ENCODE measurements at regions not wholly inside any gene's neighbourhood (a gene's known extent, or its start where the extent isn't known, plus 50 kb on each side); places are given as distances from the start of the nearest gene placed in this dataset.

- 73 to 76% methylated on average over 30 of the region's 30 CpGs for WGBS, 2 donors
- Histone ChIP-seq H3K4me1 (no peaks in the 10 kb centered on the region), H3K9me3 (no peaks in the 10 kb centered on the region), H3K27ac (no peak overlapping the region), H3K36me3 (ENCODE audit: low read depth, missing control alignments) (no peaks in the 10 kb centered on the region), H3K27me3 (no peaks in the 10 kb centered on the region), H3K4me3 (no peak overlapping the region)
- intact Hi-C loops (cut with DNase I; ENCODE audit: low total_unique reads) = no loop called here
- no peak for DNase-seq
- TF ChIP-seq CTCF (IDR thresholded peaks at IDR 0.05) (no peak), POLR2A (IDR thresholded peaks at IDR 0.05) (no peak)
These were observed 52.7 kb upstream of the ELN start for GRCh38 chr7:73974948-73975926.

GRCh38 chr7:73976761-73977618 is 51.0 kb upstream of the ELN start:
- H3K4me3 ChIP-seq = no peak overlapping the region
- DNase-seq = no peak
- no peak overlapping the region for H3K27ac ChIP-seq
- H3K36me3 ChIP-seq (ENCODE audit: low read depth, missing control alignments) = no peaks in the 10 kb centered on the region
- TF ChIP-seq POLR2A (IDR thresholded peaks at IDR 0.05) (no peak), CTCF (IDR thresholded peaks at IDR 0.05) (no peak)
- no peaks in the 10 kb centered on the region for H3K4me1 ChIP-seq
- WGBS, 2 donors = 69 to 92% methylated on average over 7 to 24 of the region's 24 CpGs
- H3K9me3 ChIP-seq = no peaks in the 10 kb centered on the region
- no peaks in the 10 kb centered on the region for H3K27me3 ChIP-seq
- intact Hi-C loops (cut with DNase I; ENCODE audit: low total_unique reads) = no loop called here

GRCh38 chr7:73977619-73978618 is 50.1 kb upstream of the ELN start:
- no peak for DNase-seq
- Histone ChIP-seq H3K9me3 (no peaks in the 10 kb centered on the region), H3K4me3 (no peak overlapping the region), H3K27ac (no peak overlapping the region), H3K27me3 (no peaks in the 10 kb centered on the region), H3K36me3 (ENCODE audit: low read depth, missing control alignments) (no peaks in the 10 kb centered on the region), H3K4me1 (no peaks in the 10 kb centered on the region)
- intact Hi-C loops (cut with DNase I; ENCODE audit: low total_unique reads) = no loop called here
- TF ChIP-seq POLR2A (IDR thresholded peaks at IDR 0.05) (no peak), CTCF (IDR thresholded peaks at IDR 0.05) (no peak)
- 46 to 59% methylated on average over 16 to 23 of the region's 23 CpGs for WGBS, 2 donors
